Astrocyte of the spinal cord (primary cell): ENCODE measurements at regions not wholly inside any gene's neighbourhood (a gene's known extent, or its start where the extent isn't known, plus 50 kb on each side); places are given as distances from the start of the nearest gene placed in this dataset.

Experiments
- DNase-seq: peaks from one replicate; pipeline ENCODE4 v3.0.0; 2011; ENCODE audit warnings: low read depth, low spot score
- H3K4me3 ChIP-seq: 2 replicates; pipeline ENCODE4 v1.5.1; 2011; ENCODE audit warnings: low read depth, mild to moderate bottlenecking, low read length, moderate library complexity
- CTCF ChIP-seq: IDR thresholded peaks from 2 replicates; pipeline ENCODE4 v1.5.1; 2012; ENCODE audit warnings: low read depth, mild to moderate bottlenecking, low read length, inconsistent platforms
- in situ Hi-C: cut with HindIII; loops from 2 replicates; pipeline ENCODE4 v1.10.0; 2017; ENCODE audit warnings: low sequenced_read_pairs

DNA sequence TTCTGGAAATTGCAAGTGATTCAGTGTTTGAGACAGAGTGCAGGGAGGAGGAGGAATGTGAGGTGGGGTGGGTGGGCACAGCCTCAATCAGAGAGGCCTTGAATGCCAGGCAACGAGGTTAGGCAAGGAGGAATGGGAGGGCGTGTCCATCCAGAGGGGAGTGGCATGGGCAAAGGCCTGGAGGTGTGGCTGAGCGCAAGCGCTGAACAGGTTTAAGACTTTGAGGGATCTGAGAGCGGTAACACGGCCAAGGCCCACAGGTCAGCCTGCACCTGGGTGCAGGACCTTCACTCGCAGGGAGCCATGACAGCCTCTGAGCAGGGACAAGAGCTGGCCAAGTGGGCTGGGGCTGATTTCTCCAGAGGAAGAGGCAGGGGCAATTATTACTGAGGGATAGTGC lies 125.9 kb downstream of the TPRA1 start:
- DNase-seq = no peak
- in situ Hi-C loops = no loop called here
- H3K4me3 ChIP-seq = no peak overlapping the region
- TF ChIP-seq CTCF = no peak

DNA sequence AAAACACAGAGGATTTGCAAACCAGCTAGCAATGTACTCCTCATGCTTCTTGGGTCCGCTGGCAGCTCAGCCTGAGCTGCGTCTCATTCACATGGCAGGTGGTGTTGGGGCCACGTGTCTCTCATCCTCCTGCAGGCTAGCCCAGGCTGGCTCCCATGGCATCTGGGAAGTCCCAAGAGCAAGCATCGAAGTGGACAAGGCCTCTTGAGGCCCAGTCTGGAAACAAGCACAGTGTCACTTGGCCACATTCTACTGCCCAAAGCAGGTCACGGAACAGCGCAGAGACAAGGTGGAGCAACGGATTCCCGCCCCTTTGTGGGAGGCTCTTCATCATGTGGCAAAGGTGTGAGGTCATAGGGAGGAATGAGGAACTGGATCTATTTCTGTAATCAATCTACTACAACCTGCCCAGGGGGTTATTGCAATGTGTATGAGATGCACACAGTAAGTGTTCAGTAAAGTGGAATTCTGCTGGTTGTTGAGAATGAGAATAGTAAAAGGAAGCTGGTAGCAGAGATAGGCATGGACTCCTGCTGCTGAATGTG lies 128.3 kb downstream of the TPRA1 start:
- H3K4me3 ChIP-seq = no peak overlapping the region
- in situ Hi-C loops = no loop called here
- no peak for TF ChIP-seq CTCF
- DNase-seq = no peak

GRCh38 chr3:127461286-127461910 lies 129.1 kb downstream of the TPRA1 start:
- in situ Hi-C loops = no loop called here
- no peak overlapping the region for H3K4me3 ChIP-seq
- DNase-seq = no peak
- no peak for TF ChIP-seq CTCF

GRCh38 chr3:127459891-127460290 lies 130.6 kb downstream of the TPRA1 start:
- TF ChIP-seq CTCF = no peak
- in situ Hi-C loops = no loop called here
- H3K4me3 ChIP-seq = no peak overlapping the region
- no peak for DNase-seq

- TF ChIP-seq CTCF = no peak
- no peak overlapping the region for H3K4me3 ChIP-seq
- no peak for DNase-seq
- in situ Hi-C loops = no loop called here
These were observed 131.6 kb downstream of the TPRA1 start for GRCh38 chr3:127458696-127459604.

DNA sequence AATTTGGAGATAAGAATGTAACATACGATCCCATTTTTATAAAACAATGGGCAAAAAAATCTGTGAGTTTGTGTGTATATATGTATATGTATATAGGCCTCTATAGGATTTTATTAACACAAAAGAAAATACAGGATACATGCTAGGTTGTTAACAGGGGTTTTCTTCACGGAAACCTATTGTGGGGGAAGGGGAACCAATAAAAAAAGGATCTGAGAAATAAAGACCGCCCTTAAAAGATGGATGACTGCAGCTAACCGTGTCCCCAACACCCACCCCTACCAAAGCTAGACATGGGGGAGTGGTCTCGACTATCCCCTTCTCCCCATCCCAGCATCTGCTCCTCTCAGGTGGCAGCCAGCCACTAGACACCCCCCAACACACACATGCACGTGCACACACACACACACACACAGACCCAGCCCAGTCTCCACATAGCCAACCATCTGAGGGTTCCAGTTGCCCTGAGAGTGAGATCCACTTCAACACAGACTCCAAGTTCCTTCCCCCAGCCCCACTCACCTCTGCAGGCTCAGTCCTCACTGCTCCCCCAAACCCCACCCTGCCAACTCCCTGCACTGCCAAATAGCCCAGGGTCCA lies 132.9 kb downstream of the TPRA1 start:
- no peak for DNase-seq
- in situ Hi-C loops = no loop called here
- no peak overlapping the region for H3K4me3 ChIP-seq
- no peak for TF ChIP-seq CTCF
